Lower leg skin (tissue), 3 donors: ENCODE measurements at regions not wholly inside any gene's neighbourhood (a gene's known extent, or its start where the extent isn't known, plus 50 kb on each side); places are given as distances from the start of the nearest gene placed in this dataset.

Experiments
- POLR2A ChIP-seq, 2 donors: fragments of 450-650 bp; IDR thresholded peaks; one replicate each; pipeline ENCODE4 v1.6.1; 2016 to 2017; ENCODE audit warnings: antibody characterized with exemption in 2 of 2, mild to moderate bottlenecking in 1 of 2, moderate library complexity in 1 of 2
- TF ChIP-seq, protein P1 (sequence below), 3 donors: fragments of 450-650 bp; IDR thresholded peaks; one replicate each; pipeline ENCODE4 v1.5.1; 2016; ENCODE audit warnings: antibody characterized with exemption in 3 of 3, mild to moderate bottlenecking in 3 of 3, moderate library complexity in 2 of 3

DNA sequence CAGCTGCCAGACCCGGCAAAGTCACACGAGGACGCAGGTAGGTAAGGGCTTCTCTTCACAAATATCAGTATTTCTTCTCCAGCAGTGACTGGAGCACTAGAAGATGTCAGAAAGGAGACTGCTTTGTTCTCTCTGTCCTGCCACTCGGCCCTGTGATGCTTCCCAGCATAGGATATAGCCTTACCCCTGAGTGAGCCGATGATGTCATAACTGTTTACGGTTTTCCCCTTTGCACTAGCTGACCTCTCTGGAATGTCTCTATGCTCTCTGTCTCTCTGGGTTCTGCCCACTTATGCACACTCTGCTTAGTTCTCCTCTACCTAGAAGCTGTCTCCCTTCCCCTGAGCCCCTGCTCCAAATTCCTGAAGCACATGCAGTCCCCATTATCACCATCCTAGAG is 167.5 kb upstream of the PODXL start:
- TF ChIP-seq, protein P1, sequence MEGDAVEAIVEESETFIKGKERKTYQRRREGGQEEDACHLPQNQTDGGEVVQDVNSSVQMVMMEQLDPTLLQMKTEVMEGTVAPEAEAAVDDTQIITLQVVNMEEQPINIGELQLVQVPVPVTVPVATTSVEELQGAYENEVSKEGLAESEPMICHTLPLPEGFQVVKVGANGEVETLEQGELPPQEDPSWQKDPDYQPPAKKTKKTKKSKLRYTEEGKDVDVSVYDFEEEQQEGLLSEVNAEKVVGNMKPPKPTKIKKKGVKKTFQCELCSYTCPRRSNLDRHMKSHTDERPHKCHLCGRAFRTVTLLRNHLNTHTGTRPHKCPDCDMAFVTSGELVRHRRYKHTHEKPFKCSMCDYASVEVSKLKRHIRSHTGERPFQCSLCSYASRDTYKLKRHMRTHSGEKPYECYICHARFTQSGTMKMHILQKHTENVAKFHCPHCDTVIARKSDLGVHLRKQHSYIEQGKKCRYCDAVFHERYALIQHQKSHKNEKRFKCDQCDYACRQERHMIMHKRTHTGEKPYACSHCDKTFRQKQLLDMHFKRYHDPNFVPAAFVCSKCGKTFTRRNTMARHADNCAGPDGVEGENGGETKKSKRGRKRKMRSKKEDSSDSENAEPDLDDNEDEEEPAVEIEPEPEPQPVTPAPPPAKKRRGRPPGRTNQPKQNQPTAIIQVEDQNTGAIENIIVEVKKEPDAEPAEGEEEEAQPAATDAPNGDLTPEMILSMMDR (IDR thresholded peaks at IDR 0.05): no peak
- no peak for TF ChIP-seq POLR2A (IDR thresholded peaks at IDR 0.05)
